ENCODE measurements at regions not wholly inside any gene's neighbourhood (a gene's known extent, or its start where the extent isn't known, plus 50 kb on each side); places are given as distances from the start of the nearest gene placed in this dataset.

DNA sequence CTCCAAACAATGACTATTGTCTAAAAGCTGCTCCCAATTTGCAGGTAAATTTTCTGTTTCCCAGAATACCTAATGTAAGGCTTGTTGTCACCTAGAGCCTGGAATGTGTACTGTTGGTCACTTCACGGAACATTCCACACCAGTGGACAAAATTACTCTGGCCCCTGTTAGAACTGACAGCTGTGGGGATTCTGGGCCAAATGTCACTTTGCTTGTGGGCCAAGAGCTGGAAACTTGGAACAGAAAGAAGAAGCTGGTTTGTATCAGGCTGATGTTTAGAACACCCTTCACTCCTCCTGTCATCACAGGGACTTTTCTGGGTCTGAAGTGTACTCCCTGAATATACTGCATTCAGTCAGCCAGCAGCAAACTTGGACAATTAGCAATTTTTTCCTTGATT lies 495.6 kb upstream of the SYT4 start:
- no peak overlapping the region for H3K9ac ChIP-seq (ENCODE audit: low read depth, low read length, poor library complexity)
- H2BK12ac ChIP-seq (ENCODE audit: low read length): no peak overlapping the region
- no peaks in the 10 kb centered on the region for H3K27me3 ChIP-seq (ENCODE audit: control insufficient read depth in 3 of 3, insufficient read depth in 3 of 3, low read depth in 1 of 3, low read length in 3 of 3)
- H2AFZ ChIP-seq (ENCODE audit: low read length): no peak overlapping the region
- no peak overlapping the region for H3K23ac ChIP-seq (ENCODE audit: low read depth, low read length, poor library complexity)
- H3K18ac ChIP-seq (ENCODE audit: low read length): peak overlapping the region; percentile 62
- H3K9me3 ChIP-seq (replicated peaks in 1 of 2; ENCODE audit: control insufficient read depth in 2 of 2, insufficient read depth in 1 of 2, low read depth in 1 of 2, low read length in 2 of 2): peaks cover 0 to 2% of the 10 kb centered on the region in 2 donors
- DNase-seq (ENCODE audit: low spot score): no peak
- H2AK5ac ChIP-seq (ENCODE audit: low read depth, low read length): no peak overlapping the region
- H2BK5ac ChIP-seq (ENCODE audit: low read length): no peak overlapping the region
- no peak overlapping the region for H2BK15ac ChIP-seq (ENCODE audit: low read length)
- H3K4me3 ChIP-seq (ENCODE audit: low read length in 2 of 2): no peak overlapping the region
- no peaks in the 10 kb centered on the region for H3K36me3 ChIP-seq (replicated peaks in 1 of 2; ENCODE audit: control insufficient read depth in 2 of 2, insufficient read depth in 2 of 2, low read length in 2 of 2)
- no peak overlapping the region for H2BK120ac ChIP-seq (ENCODE audit: low read depth, low read length)
- no peak overlapping the region for H3K4me2 ChIP-seq (ENCODE audit: insufficient read depth, low read length, poor library complexity, severe bottlenecking)
- no peaks in the 10 kb centered on the region for H3K79me1 ChIP-seq (ENCODE audit: low read depth, low read length)
- H3K4ac ChIP-seq (ENCODE audit: low read length): no peak overlapping the region
- H3K4me1 ChIP-seq (ENCODE audit: control insufficient read depth in 2 of 2, insufficient read depth in 1 of 2, low read depth in 1 of 2, low read length in 2 of 2): peaks cover 2 to 10% of the 10 kb centered on the region in 2 donors
- no peak overlapping the region for H4K8ac ChIP-seq (ENCODE audit: low read depth, low read length)
- H4K91ac ChIP-seq (ENCODE audit: low read depth, low read length, poor library complexity): no peak overlapping the region
- no CpG with 5 or more reads among the region's 1 CpG for WGBS, 2 donors (ENCODE audit: extremely low coverage in 2 of 2, insufficient read length in 2 of 2, insufficient replicate concordance in 1 of 2)
- H3K27ac ChIP-seq (replicated peaks; ENCODE audit: low read length): peak overlapping the region; percentile 57
- no peak overlapping the region for H3K14ac ChIP-seq (ENCODE audit: low read length)

DNA sequence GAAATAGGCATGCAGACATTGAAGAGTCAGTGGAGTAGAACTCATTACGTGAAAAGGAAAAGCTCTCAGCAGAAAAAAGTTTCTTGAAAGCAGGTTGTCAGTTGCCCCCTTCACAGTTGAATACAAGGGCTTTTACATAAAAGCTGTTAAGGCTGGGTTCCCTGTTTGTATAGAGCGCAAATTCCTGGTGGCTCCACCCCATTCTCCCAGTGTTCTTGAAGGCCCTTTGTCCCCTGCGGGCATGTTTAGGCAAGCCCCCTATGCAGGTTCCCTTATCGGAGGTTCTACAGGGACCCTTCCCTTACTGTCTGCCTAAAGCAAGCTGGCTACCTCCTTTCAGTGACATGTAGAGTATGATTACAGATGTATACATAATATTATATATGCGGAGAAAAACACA lies 497.2 kb upstream of the SYT4 start:
- no peaks in the 10 kb centered on the region for H3K27me3 ChIP-seq (ENCODE audit: control insufficient read depth in 3 of 3, insufficient read depth in 3 of 3, low read depth in 1 of 3, low read length in 3 of 3)
- no peak overlapping the region for H2AK5ac ChIP-seq (ENCODE audit: low read depth, low read length)
- no peaks in the 10 kb centered on the region for H3K36me3 ChIP-seq (replicated peaks in 1 of 2; ENCODE audit: control insufficient read depth in 2 of 2, insufficient read depth in 2 of 2, low read length in 2 of 2)
- no peak overlapping the region for H3K4ac ChIP-seq (ENCODE audit: low read length)
- peaks cover 0 to 2% of the 10 kb centered on the region in 2 donors for H3K9me3 ChIP-seq (replicated peaks in 1 of 2; ENCODE audit: control insufficient read depth in 2 of 2, insufficient read depth in 1 of 2, low read depth in 1 of 2, low read length in 2 of 2)
- no peak overlapping the region for H3K18ac ChIP-seq (ENCODE audit: low read length)
- H3K27ac ChIP-seq (replicated peaks; ENCODE audit: low read length): peak overlapping the region; percentile 82
- no peak overlapping the region for H2BK120ac ChIP-seq (ENCODE audit: low read depth, low read length)
- H2BK15ac ChIP-seq (ENCODE audit: low read length): no peak overlapping the region
- no peaks in the 10 kb centered on the region for H3K79me1 ChIP-seq (ENCODE audit: low read depth, low read length)
- no peak overlapping the region for H2BK12ac ChIP-seq (ENCODE audit: low read length)
- H3K9ac ChIP-seq (ENCODE audit: low read depth, low read length, poor library complexity): no peak overlapping the region
- peak overlapping the region; percentile 73 for H2AFZ ChIP-seq (ENCODE audit: low read length)
- H4K8ac ChIP-seq (ENCODE audit: low read depth, low read length): no peak overlapping the region
- no peak overlapping the region for H2BK5ac ChIP-seq (ENCODE audit: low read length)
- H3K4me2 ChIP-seq (ENCODE audit: insufficient read depth, low read length, poor library complexity, severe bottlenecking): no peak overlapping the region
- DNase-seq (ENCODE audit: low spot score): peak; percentile 42
- no CpG with 5 or more reads among the region's 5 CpGs for WGBS, 2 donors (ENCODE audit: extremely low coverage in 2 of 2, insufficient read length in 2 of 2, insufficient replicate concordance in 1 of 2)
- H3K23ac ChIP-seq (ENCODE audit: low read depth, low read length, poor library complexity): no peak overlapping the region
- H3K14ac ChIP-seq (ENCODE audit: low read length): no peak overlapping the region
- H3K4me1 ChIP-seq (ENCODE audit: control insufficient read depth in 2 of 2, insufficient read depth in 1 of 2, low read depth in 1 of 2, low read length in 2 of 2): peaks cover 2 to 10% of the 10 kb centered on the region in 2 donors
- no peak overlapping the region for H3K4me3 ChIP-seq (ENCODE audit: low read length in 2 of 2)
- H4K91ac ChIP-seq (ENCODE audit: low read depth, low read length, poor library complexity): no peak overlapping the region

DNA sequence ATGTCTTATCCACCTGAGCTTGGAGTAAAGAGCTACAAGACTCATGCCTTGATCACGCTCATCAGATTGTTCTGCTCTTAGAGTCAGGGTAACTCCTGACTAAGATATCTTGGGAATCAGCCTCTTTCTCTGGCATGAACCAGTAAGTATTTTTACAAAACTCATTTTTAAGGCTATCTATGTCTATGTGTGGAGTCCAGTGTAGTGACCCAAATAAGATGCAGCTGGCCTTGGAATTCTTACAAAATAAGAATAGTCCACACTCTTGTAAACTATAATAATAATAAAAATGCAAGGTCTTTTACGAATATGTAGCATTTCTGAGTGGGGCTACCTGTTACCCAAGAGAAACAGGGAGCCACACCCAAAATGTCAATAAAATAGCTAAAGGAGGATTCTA lies 498.3 kb upstream of the SYT4 start:
- H3K4ac ChIP-seq (ENCODE audit: low read length): no peak overlapping the region

DNA sequence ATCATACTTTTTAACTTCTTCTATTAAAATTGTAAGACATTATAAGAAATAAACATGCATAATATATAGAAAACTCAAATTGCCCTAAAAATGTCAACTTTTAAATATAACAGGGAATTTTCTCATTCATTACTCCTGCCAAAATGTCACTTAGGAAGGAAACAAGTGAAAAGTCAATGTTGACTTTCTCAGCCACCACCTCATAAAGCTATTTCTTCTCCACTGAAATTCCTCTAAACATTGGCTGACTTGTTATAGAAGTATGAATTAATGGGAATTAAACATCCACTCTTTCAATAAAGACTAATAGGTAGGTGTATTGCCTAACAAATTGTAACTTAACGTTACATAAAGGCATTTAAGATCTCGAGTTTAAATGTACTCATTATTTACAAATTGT lies 499.7 kb upstream of the SYT4 start:
- Histone ChIP-seq H4K91ac (ENCODE audit: low read depth, low read length, poor library complexity) (no peak overlapping the region), H3K79me1 (ENCODE audit: low read depth, low read length) (no peaks in the 10 kb centered on the region), H3K9ac (ENCODE audit: low read depth, low read length, poor library complexity) (no peak overlapping the region), H3K4me2 (ENCODE audit: insufficient read depth, low read length, poor library complexity, severe bottlenecking) (no peak overlapping the region), H2BK15ac (ENCODE audit: low read length) (no peak overlapping the region), H3K36me3 (replicated peaks in 1 of 2; ENCODE audit: control insufficient read depth in 2 of 2, insufficient read depth in 2 of 2, low read length in 2 of 2) (no peaks in the 10 kb centered on the region), H2AK5ac (ENCODE audit: low read depth, low read length) (no peak overlapping the region), H4K8ac (ENCODE audit: low read depth, low read length) (no peak overlapping the region), H3K23ac (ENCODE audit: low read depth, low read length, poor library complexity) (no peak overlapping the region), H3K4ac (ENCODE audit: low read length) (no peak overlapping the region), H2AFZ (ENCODE audit: low read length) (no peak overlapping the region), H2BK5ac (ENCODE audit: low read length) (no peak overlapping the region), H3K4me1 (ENCODE audit: control insufficient read depth in 2 of 2, insufficient read depth in 1 of 2, low read depth in 1 of 2, low read length in 2 of 2) (peaks cover 2 to 10% of the 10 kb centered on the region in 2 donors), H3K9me3 (replicated peaks in 1 of 2; ENCODE audit: control insufficient read depth in 2 of 2, insufficient read depth in 1 of 2, low read depth in 1 of 2, low read length in 2 of 2) (peaks cover 0 to 2% of the 10 kb centered on the region in 2 donors), H3K18ac (ENCODE audit: low read length) (no peak overlapping the region), H2BK120ac (ENCODE audit: low read depth, low read length) (no peak overlapping the region), H2BK12ac (ENCODE audit: low read length) (no peak overlapping the region), H3K4me3 (ENCODE audit: low read length in 2 of 2) (no peak overlapping the region), H3K27me3 (ENCODE audit: control insufficient read depth in 3 of 3, insufficient read depth in 3 of 3, low read depth in 1 of 3, low read length in 3 of 3) (no peaks in the 10 kb centered on the region), H3K14ac (ENCODE audit: low read length) (no peak overlapping the region), H3K27ac (replicated peaks; ENCODE audit: low read length) (no peak overlapping the region)
- WGBS, 2 donors (ENCODE audit: extremely low coverage in 2 of 2, insufficient read length in 2 of 2, insufficient replicate concordance in 1 of 2): no CpG with 5 or more reads among the region's 2 CpGs
- no peak for DNase-seq (ENCODE audit: low spot score)

More for the DNA sequence above, 498.3 kb upstream of the SYT4 start:
- H4K91ac ChIP-seq (ENCODE audit: low read depth, low read length, poor library complexity): no peak overlapping the region
- H3K4me2 ChIP-seq (ENCODE audit: insufficient read depth, low read length, poor library complexity, severe bottlenecking): no peak overlapping the region
- DNase-seq (ENCODE audit: low spot score): no peak
- H3K36me3 ChIP-seq (replicated peaks in 1 of 2; ENCODE audit: control insufficient read depth in 2 of 2, insufficient read depth in 2 of 2, low read length in 2 of 2): no peaks in the 10 kb centered on the region
- no peak overlapping the region for H2AFZ ChIP-seq (ENCODE audit: low read length)
- H3K9ac ChIP-seq (ENCODE audit: low read depth, low read length, poor library complexity): no peak overlapping the region
- no peak overlapping the region for H2AK5ac ChIP-seq (ENCODE audit: low read depth, low read length)
- no peaks in the 10 kb centered on the region for H3K27me3 ChIP-seq (ENCODE audit: control insufficient read depth in 3 of 3, insufficient read depth in 3 of 3, low read depth in 1 of 3, low read length in 3 of 3)
- peaks cover 2 to 10% of the 10 kb centered on the region in 2 donors for H3K4me1 ChIP-seq (ENCODE audit: control insufficient read depth in 2 of 2, insufficient read depth in 1 of 2, low read depth in 1 of 2, low read length in 2 of 2)
- no peaks in the 10 kb centered on the region for H3K79me1 ChIP-seq (ENCODE audit: low read depth, low read length)
- no peak overlapping the region for H3K4me3 ChIP-seq (ENCODE audit: low read length in 2 of 2)
- no peak overlapping the region for H2BK12ac ChIP-seq (ENCODE audit: low read length)
- no peak overlapping the region for H2BK120ac ChIP-seq (ENCODE audit: low read depth, low read length)
- no peak overlapping the region for H3K18ac ChIP-seq (ENCODE audit: low read length)
- H3K27ac ChIP-seq (replicated peaks; ENCODE audit: low read length): peak overlapping the region; percentile 72
- H4K8ac ChIP-seq (ENCODE audit: low read depth, low read length): no peak overlapping the region
- H3K23ac ChIP-seq (ENCODE audit: low read depth, low read length, poor library complexity): no peak overlapping the region
- no CpG with 5 or more reads among the region's 2 CpGs for WGBS, 2 donors (ENCODE audit: extremely low coverage in 2 of 2, insufficient read length in 2 of 2, insufficient replicate concordance in 1 of 2)
- no peak overlapping the region for H3K14ac ChIP-seq (ENCODE audit: low read length)
- peaks cover 0 to 2% of the 10 kb centered on the region in 2 donors for H3K9me3 ChIP-seq (replicated peaks in 1 of 2; ENCODE audit: control insufficient read depth in 2 of 2, insufficient read depth in 1 of 2, low read depth in 1 of 2, low read length in 2 of 2)
- no peak overlapping the region for H2BK5ac ChIP-seq (ENCODE audit: low read length)
- no peak overlapping the region for H2BK15ac ChIP-seq (ENCODE audit: low read length)
